ENCODE measurements at regions not wholly inside any gene's neighbourhood (a gene's known extent, or its start where the extent isn't known, plus 50 kb on each side); places are given as distances from the start of the nearest gene placed in this dataset.

GRCh38 chr5:18920966-18921365 is 1067.0 kb downstream of the CDH18 start:
- Histone ChIP-seq H4K20me1 (replicated peaks in 1 of 2; ENCODE audit: control insufficient read depth in 1 of 2, insufficient read depth in 2 of 2, low read length in 2 of 2) (no peaks in the 10 kb centered on the region), H2BK15ac (ENCODE audit: low read length) (no peak overlapping the region), H4K91ac (replicated peaks; ENCODE audit: insufficient read length, low read length) (no peak overlapping the region), H3K9ac (replicated peaks in 1 of 4; ENCODE audit: extremely low read depth in 1 of 4, low read depth in 3 of 4, low read length in 3 of 4) (no peak overlapping the region), H4K5ac (ENCODE audit: insufficient read length, low read depth, low read length) (no peak overlapping the region), H2BK12ac (ENCODE audit: low read depth, low read length) (no peak overlapping the region), H3K4me1 (replicated peaks in 1 of 4; ENCODE audit: control insufficient read depth in 3 of 4, insufficient read depth in 4 of 4, low read length in 3 of 4) (no peaks in the 10 kb centered on the region), H3K36me3 (ENCODE audit: control insufficient read depth in 2 of 4, insufficient read depth in 4 of 4, low read length in 3 of 4) (no peaks in the 10 kb centered on the region), H2BK5ac (ENCODE audit: low read depth, low read length) (no peak overlapping the region), H2AFZ (ENCODE audit: low read length) (no peak overlapping the region), H3K4ac (replicated peaks; ENCODE audit: insufficient read length, low read depth, low read length) (no peak overlapping the region), H2AK5ac (ENCODE audit: low read depth, low read length) (no peak overlapping the region), H3K27ac (ENCODE audit: low read depth, low read length) (no peak overlapping the region), H3K23ac (ENCODE audit: insufficient read length) (no peak overlapping the region), H2BK120ac (replicated peaks; ENCODE audit: low read depth, low read length) (no peak overlapping the region), H3K79me1 (ENCODE audit: low read depth, low read length) (no peaks in the 10 kb centered on the region), H3K79me2 (ENCODE audit: control insufficient read depth in 1 of 2, insufficient read depth in 2 of 2, low read length in 2 of 2) (no peaks in the 10 kb centered on the region), H3K4me2 (ENCODE audit: insufficient read depth in 1 of 2, low read depth in 2 of 2, low read length in 2 of 2) (no peak overlapping the region), H4K8ac (ENCODE audit: extremely low read depth, insufficient read depth, low read length) (no peak overlapping the region), H3K18ac (ENCODE audit: extremely low read depth, low read length) (no peak overlapping the region), H3K14ac (ENCODE audit: insufficient read length) (no peak overlapping the region), H3K56ac (replicated peaks; ENCODE audit: insufficient read length, low read depth, low read length) (no peak overlapping the region), H3K23me2 (ENCODE audit: low read depth, low read length) (no peaks in the 10 kb centered on the region), H3K9me3 (ENCODE audit: insufficient read depth in 2 of 2, low read depth in 1 of 2, low read length in 1 of 2) (no peaks in the 10 kb centered on the region), H2BK20ac (ENCODE audit: low read length) (no peak overlapping the region), H3K27me3 (replicated peaks in 1 of 4; ENCODE audit: control insufficient read depth in 3 of 4, extremely low read depth in 1 of 4, insufficient read depth in 3 of 4, low read length in 3 of 4) (no peaks in the 10 kb centered on the region), H3K4me3 (ENCODE audit: extremely low read depth in 1 of 4, insufficient read depth in 2 of 4, low read depth in 3 of 4, low read length in 4 of 4) (no peak overlapping the region)
- ChIA-PET POLR2A (ENCODE audit: partially characterized antibody) (no interaction called here), CTCF (ENCODE audit: partially characterized antibody) (no interaction called here)
- no peak for DNase-seq (ENCODE audit: low read depth in 1 of 2, low spot score in 2 of 2)
- no peak for FAIRE-seq
- no peak for TF ChIP-seq TAF7 (optimal IDR thresholded peaks at IDR 0.05; ENCODE audit: borderline replicate concordance, low read depth, low read length)
- TF ChIP-seq CTCF (IDR thresholded peaks at IDR 0.05; ENCODE audit: control extremely low read depth in 1 of 3, insufficient read depth in 1 of 3, low read depth in 1 of 3, low read length in 3 of 3): no peak
- TF ChIP-seq TCF12 (IDR thresholded peaks at IDR 0.05; ENCODE audit: low read depth, low read length): no peak
- no peak for TF ChIP-seq ATF3 (IDR thresholded peaks at IDR 0.05; ENCODE audit: insufficient read depth, low read depth, low read length)
- WGBS, 2 experiments (ENCODE audit: extremely low coverage in 1 of 2, insufficient coverage in 1 of 2, insufficient read length in 1 of 2, insufficient replicate concordance in 2 of 2, low coverage in 1 of 2, low lambda C conversion rate in 2 of 2, missing lambda C conversion rate in 1 of 2): 78% methylated on average over 5 of the region's 5 CpGs; no CpG with 5 or more reads in 1 of the 2 experiments

Data from H1 (cell line).